ENCODE measurements at regions not wholly inside any gene's neighbourhood (a gene's known extent, or its start where the extent isn't known, plus 50 kb on each side); places are given as distances from the start of the nearest gene placed in this dataset.

- Histone ChIP-seq H3K4me3 (no peak overlapping the region), H3K4me1 (no peaks in the 10 kb centered on the region), H3K27me3 (ENCODE audit: low read depth) (no peaks in the 10 kb centered on the region), H3K9me3 (no peaks in the 10 kb centered on the region), H3K36me3 (no peaks in the 10 kb centered on the region), H3K27ac (no peak overlapping the region)
- intact Hi-C loops (cut with DNase I), result no loop called here
- no peak for DNase-seq
- ATAC-seq, result no peak
- no peak for TF ChIP-seq CTCF (IDR thresholded peaks at IDR 0.05)
Observed at GRCh38 chr9:12503606-12504122, 189.5 kb upstream of the TYRP1 start.

GRCh38 chr9:12510551-12510950 is 182.6 kb upstream of the TYRP1 start:
- Histone ChIP-seq H3K9me3 (no peaks in the 10 kb centered on the region), H3K27me3 (ENCODE audit: low read depth) (no peaks in the 10 kb centered on the region), H3K4me1 (no peaks in the 10 kb centered on the region), H3K36me3 (no peaks in the 10 kb centered on the region), H3K4me3 (no peak overlapping the region), H3K27ac (no peak overlapping the region)
- DNase-seq, result no peak
- intact Hi-C loops (cut with DNase I), result no loop called here
- no peak for TF ChIP-seq CTCF (IDR thresholded peaks at IDR 0.05)
- ATAC-seq, result no peak

GRCh38 chr9:12511726-12512125 is 181.5 kb upstream of the TYRP1 start:
- ATAC-seq, result no peak
- intact Hi-C loops (cut with DNase I), result no loop called here
- Histone ChIP-seq H3K27ac (no peak overlapping the region), H3K27me3 (ENCODE audit: low read depth) (no peaks in the 10 kb centered on the region), H3K4me3 (no peak overlapping the region), H3K36me3 (no peaks in the 10 kb centered on the region), H3K9me3 (no peaks in the 10 kb centered on the region), H3K4me1 (no peaks in the 10 kb centered on the region)
- DNase-seq, result no peak
- TF ChIP-seq CTCF (IDR thresholded peaks at IDR 0.05), result no peak

- H3K27me3 ChIP-seq (ENCODE audit: low read depth), result no peaks in the 10 kb centered on the region
- intact Hi-C loops (cut with DNase I), result no loop called here
Observed at GRCh38 chr9:12516031-12516430, 177.2 kb upstream of the TYRP1 start.

GRCh38 chr9:12516573-12516972 is 176.6 kb upstream of the TYRP1 start:
- no peak for DNase-seq
- no peaks in the 10 kb centered on the region for H3K9me3 ChIP-seq
- H3K4me1 ChIP-seq, result no peaks in the 10 kb centered on the region
- intact Hi-C loops (cut with DNase I), result no loop called here
- no peak overlapping the region for H3K4me3 ChIP-seq
- no peak overlapping the region for H3K27ac ChIP-seq
- H3K36me3 ChIP-seq, result no peaks in the 10 kb centered on the region
- H3K27me3 ChIP-seq (ENCODE audit: low read depth), result no peaks in the 10 kb centered on the region
- TF ChIP-seq CTCF (IDR thresholded peaks at IDR 0.05), result no peak
- no peak for ATAC-seq

More at GRCh38 chr9:12516031-12516430, 177.2 kb upstream of the TYRP1 start:
- H3K27ac ChIP-seq, result no peak overlapping the region
- no peak overlapping the region for H3K4me3 ChIP-seq
- no peaks in the 10 kb centered on the region for H3K9me3 ChIP-seq
- ATAC-seq, result no peak
- no peaks in the 10 kb centered on the region for H3K4me1 ChIP-seq
- no peak for TF ChIP-seq CTCF (IDR thresholded peaks at IDR 0.05)
- no peaks in the 10 kb centered on the region for H3K36me3 ChIP-seq
- no peak for DNase-seq
